ENCODE measurements at regions not wholly inside any gene's neighbourhood (a gene's known extent, or its start where the extent isn't known, plus 50 kb on each side); places are given as distances from the start of the nearest gene placed in this dataset.
"Not testable (repeated sequence)": the region's sequence is repeated elsewhere in the genome, so short reads cannot be mapped to it uniquely, and the experiment has no call there.

GRCh38 chr7:73137922-73138321 is 52.1 kb upstream of the SPDYE9 start:
- TF ChIP-seq CTCF (conservative IDR thresholded peaks at IDR 0.05; ENCODE audit: low read depth in 2 of 2); POLR2AphosphoS5 (IDR thresholded peaks at IDR 0.05; ENCODE audit: low read depth); ZNF114 (CRISPR knock-in tag; IDR thresholded peaks at IDR 0.05); ETS1 (IDR thresholded peaks at IDR 0.05): not testable (repeated sequence)

Data from GM23338 (cell line).